HG02840 (cell line): ENCODE measurements at regions not wholly inside any gene's neighbourhood (a gene's known extent, or its start where the extent isn't known, plus 50 kb on each side); places are given as distances from the start of the nearest gene placed in this dataset.
"Not testable (repeated sequence)": the region's sequence is repeated elsewhere in the genome, so short reads cannot be mapped to it uniquely, and the experiment has no call there.

Experiments used
- ATAC-seq: cut with Tn5 transposase; IDR thresholded peaks from one replicate; pipeline ENCODE4 v1.9.1; 2021; ENCODE audit warnings: mild to moderate bottlenecking, moderate library complexity, moderate number of reproducible peaks; ENCODE audit not compliant: unreplicated experiment, low FRiP score

DNA sequence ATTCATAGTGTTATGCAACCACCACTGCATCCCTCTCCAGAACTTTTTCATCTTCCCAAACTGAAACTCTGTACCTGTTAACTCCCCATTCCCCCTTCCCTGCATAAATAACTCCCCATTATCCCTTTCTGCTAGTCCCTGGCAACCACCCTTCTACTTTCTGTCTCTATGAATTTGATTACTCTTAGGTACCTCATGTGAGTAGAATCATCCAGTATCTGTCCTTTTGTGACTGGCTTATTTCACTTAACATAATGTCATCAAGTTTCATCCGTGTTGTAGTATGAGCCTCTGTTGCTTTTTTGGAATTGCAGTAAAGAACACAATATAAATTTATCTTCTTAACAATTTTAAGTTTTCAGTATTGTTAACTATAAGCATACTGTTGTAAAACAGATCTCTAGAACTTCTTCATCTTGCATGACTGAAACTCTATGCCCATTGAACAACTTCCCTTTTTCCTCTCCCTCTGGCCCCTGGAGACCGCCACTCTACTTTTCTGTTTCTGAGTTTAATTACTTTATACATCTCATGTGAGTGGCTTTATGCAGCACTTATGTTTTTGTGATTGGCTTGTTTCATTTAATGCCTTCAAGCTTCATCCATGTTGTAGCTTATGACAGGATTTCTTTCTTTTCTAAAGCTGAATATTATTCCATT, 87.3 kb upstream of the ABCC4 start:
- no peak for ATAC-seq

DNA sequence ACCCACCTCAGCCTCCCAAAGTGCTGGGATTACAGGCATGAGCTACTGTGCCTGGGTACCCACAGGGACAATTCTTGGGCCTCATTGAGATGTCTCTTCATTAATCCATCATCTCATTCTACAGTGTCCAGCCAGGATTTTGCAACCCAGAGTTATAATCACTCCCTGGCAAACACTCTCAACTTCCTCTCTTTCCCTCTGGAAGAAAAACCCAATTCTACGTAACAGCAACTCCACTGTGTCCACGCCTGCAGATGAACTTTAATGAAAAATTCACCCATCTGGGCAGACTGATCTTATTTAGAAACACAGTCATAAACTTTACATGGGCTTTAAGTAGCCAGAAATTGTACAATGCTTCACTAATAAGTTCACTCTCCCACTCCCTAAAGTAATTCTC, 90.1 kb upstream of the ABCC4 start:
- no peak for ATAC-seq

DNA sequence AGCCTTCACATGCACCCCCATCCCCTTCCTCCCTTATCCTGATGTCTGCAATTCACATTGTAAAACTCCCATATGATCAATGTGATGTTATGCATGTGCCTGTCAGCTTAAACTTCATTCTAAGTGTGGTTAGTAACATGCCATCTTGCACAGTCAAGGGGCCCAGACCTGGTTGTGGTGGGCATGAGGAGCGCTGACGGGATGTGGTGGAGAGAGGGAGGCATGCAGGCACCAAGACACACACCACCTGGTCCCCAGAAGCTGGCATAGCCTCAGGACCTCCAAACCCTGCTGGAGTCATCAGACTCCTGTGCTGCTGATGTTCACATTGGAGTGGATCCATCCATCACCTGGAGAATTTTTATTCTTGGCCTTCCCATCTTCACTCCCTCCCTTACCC, 90.5 kb upstream of the ABCC4 start:
- ATAC-seq, result no peak

DNA sequence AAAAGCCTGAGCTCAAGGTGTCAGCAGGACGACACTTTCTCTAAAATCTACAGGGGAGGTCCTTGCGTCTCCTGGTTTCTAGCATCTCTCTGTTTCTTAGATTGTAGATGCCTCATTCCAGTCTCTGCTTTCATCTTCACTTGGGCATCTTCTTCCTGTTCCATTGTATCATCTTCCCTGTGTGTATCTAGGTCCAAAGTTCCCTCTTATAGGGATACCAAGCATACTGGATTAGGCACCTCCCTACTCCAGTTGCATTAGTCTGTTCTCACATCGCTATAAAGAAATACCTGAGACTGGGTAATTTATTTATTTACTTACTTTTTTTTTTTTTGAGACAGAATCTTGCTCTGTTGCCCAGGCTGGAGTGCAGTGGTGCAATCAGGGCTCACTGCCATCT, 91.3 kb upstream of the ABCC4 start:
- no peak for ATAC-seq

DNA sequence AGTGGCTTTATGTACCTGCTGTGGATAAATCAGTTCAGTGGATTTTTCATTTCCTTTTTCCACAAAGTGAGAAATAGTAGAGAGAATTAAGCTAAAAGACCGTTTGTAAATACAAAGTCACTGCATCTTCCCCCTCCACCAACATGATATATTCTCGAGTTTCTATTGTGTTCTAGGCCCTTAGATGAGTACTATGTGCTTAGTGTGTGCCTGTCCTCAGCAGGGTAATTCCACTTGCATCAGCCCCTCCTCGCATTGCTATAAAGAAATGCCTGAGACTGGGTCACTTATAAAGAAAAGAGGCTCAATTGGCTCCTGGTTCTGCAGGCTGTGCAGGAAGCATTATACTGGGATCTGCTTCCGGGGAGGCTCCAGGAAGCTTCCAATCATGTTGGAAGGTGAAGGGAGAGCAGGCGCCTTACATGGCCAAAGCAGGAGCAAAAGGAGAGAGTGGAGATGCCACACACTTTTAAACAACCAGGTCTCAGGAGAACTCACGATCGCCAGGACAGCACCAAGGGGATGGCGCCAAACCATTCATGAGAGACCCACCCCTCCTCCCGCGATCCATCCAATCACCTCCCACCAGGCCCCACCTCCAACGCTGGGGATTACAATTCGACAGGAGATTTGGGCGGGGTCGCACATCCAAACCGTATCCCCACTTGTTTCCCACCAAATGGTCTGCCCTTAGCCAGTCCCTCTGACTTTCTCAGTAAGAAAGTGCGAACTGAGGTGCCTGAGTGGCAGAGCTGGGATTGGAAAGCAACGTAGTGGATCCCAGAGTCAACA, 102.3 kb upstream of the ABCC4 start:
- peak; percentile 13 for ATAC-seq

DNA sequence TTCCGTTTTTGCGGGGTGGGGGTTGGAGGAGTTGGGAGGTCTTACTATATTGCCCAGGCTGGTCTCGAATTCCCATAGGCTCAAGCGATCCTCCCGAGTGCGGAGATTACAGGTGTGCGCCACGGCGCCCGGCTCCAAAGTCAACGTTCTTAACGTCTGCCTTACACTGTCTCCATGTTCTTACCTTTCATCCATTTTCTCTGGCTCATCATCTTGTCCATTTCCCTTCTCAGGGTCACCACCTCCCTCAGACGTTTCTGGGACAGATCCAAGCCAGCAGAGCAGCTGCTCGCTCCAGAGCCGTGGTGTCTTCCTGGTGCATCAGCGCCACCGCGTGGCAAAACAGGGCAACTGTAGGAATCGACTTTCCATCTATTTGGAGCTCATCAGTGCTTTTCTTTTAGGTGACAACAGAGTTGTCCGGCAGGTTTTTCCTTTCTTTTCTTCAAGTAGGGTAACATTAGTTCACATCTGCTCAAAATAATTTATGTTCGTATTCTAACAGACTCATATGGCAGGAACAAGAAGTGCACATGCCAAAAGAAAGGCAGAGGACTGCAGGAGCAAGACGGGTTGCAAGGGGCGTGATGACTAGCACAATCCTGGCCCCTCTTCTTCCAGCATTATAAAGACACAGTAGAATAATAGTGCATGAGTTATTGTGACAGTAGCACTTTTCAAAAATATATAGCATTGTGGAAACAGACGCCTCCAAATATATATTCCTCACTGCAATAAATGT, 103.1 kb upstream of the ABCC4 start:
- ATAC-seq, result peak; percentile 74

DNA sequence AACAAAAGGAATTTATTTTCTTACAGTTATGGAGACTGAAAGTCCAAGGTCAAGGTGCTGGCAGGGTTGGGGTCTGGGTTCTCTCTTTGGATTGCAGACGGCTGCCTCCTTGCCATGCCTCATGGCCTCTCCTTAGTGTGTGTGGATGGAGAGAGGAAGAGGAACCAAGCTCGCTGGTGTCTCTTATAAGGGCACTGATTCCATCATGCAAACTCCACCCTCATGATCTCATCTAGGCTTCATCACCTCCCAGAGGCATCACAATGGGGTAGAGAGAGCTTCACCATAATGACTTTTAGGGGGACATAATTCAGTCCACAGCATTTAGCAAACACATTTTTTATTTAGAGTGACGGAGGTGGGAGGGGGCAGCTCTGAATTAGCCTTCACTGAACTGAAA, 104.9 kb upstream of the ABCC4 start:
- ATAC-seq, result no peak

DNA sequence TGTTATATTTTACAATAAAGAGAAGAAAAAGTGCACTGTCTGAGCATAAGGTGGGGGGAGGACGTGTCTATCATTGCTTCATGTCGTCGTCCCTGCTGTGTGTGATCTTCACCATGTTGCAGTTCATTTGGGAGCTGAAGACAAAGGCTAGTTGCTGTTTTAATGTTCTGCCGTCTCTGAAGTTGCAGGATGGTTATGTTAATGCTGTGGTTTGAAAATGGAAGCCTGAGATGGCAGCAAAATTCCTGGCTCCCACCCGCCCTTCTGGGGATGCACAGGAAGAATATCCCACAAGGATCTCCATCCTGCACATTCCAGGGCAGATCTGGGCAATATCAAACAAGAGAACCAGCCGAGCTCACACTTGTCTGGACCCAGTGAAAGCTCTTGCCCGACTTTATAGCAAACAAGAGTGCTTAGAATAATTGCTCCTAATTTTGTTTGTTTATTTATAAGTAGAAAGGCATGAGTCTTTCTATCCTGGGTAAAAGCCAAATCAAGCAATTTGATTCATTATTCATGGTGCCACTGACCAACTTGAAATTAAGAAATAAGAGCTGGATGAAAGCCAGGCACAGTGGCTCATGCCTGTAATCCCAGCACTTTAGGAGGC, 110.3 kb upstream of the ABCC4 start:
- ATAC-seq, result no peak

DNA sequence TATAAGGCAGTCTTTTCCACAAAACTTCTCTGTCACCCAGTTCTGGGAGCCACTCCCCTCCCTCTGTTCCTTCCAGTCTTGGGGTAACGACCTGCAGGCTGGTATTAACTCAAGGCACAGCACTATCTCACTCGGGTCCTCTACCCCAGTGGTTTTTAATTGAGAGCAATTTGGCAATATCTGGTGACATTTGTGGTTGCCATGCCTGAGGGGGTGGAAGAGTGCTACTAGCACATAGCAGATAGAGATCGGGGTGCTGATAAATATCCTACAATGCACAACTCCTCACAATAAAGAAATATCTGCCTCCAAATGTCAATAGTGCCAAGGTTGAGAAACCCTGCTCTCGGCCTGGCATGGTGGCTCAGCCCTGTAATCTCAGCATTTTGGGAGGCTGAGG, 117.7 kb upstream of the ABCC4 start:
- no peak for ATAC-seq

DNA sequence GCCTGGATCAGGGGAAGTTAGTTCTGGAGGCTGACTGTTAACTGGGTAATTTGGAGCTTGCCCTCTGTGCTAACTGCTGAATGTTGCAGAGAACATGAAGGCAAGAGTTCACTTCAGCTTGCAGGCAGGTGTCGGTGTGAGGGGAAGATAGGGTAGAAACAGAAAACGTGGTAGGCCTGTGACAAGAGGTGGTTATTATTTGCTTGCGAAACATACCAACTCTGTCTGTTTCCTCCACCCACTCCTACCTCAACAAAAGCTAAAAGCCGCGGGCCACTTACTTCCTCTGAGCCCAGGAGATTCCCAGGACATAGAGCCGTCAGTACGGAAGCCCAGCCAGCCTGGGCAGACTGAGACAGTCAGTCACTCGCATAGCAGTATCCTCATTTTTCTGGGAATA, 119.2 kb upstream of the ABCC4 start:
- ATAC-seq, result no peak

DNA sequence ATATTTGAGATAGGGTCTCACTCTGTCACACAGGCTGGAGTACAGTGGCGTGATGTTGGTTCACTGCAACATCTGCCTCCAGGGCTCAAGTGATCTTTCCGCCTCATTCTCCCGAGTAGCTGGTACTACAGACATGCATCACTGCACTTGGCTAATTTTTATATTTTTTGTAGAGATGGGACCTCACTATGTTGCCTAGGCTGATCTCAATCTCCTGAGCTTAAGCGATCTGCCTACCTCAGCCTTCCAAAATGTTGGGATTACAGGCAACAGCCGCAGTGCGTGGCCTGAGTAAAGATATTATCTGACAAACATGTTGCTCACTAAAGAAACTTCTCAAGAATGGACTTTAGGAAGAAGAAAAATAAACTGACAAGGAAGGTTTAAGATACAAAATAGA, 125.4 kb upstream of the ABCC4 start:
- ATAC-seq, result no peak

DNA sequence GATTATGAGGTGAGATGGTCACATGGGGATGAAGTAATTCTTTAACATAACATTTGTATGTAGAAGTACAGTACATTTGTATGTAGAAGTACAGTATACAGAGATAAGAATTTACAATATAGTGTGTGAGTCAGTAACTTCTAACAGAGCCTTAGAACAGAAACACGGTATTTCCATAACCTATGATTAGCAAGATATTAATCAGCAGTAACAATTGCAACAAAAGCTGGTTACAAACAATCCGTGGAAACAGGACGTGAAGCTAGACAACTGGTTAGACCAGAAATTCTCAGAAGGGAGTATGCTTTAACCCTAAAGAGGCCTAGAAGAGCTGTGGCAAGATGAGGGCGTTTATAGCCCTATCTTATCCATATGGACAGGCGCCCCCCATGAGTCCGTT, 122.0 kb upstream of the CLDN10 start:
- ATAC-seq, result not testable (repeated sequence)

DNA sequence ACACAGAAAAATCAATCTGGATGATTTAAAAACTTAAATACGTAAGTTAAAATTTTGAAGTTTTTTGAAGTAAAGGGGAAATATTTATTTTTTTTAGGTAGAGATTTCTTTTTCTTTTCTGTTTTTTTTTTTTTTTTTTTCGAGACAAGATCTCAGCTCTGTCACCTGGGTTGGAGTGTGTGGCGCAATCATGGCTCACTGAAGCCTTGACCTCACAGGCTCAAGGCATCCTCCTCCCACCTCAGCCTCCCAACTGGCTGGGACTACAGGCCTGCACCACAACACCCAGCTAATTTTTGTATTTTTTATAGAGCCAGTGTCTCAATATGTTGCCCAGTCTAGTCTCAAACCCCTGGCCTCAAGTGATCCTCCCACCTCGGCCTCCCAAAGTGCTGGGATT, 120.4 kb upstream of the CLDN10 start:
- no peak for ATAC-seq

DNA sequence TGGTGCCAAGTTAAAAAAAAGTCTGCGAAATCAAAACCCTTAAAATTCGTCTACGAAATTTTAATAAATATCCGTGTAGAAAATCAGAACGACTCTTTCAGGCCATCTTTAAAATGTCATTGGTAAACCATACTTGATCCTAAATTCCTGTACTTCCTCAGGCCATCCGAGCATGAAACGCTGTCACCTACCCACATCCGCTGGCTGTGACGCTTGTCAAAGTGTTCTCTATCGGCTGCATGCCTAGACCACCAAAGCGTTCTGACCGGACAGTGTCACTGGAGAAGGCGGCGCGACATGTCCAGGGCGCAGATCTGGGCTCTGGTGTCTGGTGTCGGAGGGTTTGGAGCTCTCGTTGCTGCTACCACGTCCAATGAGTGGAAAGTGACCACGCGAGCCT, 119.0 kb upstream of the CLDN10 start:
- ATAC-seq, result no peak

DNA sequence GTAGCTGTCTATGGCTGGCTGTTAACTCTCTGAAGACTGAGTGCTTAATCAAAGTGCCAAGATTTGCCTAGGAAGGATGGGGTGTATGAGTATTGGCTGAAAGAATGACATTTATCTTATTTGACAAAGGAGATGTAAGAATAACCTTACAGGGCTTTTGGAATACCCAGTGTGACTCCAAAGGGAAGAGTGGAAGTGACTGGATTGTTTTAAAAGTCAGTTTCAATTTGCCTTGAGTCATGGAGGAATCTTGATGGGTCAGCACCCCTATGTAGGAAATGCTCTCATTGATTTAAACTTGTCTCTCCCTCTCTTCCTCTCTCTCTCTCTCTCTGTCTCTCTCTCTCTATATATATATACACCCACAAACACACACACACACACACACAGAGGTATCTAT, 118.4 kb upstream of the CLDN10 start:
- no peak for ATAC-seq

DNA sequence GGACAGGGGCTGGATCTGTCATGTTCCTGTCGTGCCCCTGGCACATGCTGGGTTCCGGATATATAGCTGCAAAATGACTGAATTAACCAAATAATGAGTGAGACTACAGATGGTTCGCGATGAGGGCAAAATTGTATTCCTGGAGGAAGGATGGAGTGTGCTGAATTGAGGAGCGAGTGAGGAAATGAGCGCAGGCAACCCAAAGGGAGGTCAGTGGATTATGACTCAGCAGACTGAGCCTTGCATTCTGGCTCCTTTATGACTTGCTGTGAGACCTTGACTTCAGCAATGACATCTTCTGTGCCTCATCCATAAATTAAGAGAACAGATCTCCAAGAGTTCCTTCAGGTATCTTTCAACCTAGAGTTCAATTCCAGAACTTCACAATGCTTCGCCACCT, 115.0 kb upstream of the CLDN10 start:
- ATAC-seq, result no peak

DNA sequence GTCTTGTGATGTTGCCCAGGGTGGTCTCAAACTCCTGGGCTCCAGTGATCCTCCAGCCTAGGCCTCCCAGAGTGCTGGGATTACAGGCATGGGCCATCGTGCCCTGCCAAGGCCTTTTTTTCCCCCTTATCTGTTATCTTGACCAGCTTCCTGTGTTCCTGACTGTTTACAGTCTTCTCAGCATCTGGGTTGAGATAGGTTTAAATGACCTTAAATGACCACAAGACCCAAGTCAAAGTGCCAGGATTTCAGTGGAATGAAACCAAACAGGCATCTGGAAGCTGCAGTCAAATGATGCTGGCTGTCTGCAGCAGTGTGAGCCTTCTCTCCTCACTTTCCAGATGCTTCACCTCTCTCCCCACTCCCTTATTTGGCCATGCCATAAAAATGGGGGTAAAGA, 114.2 kb upstream of the CLDN10 start:
- ATAC-seq, result no peak

DNA sequence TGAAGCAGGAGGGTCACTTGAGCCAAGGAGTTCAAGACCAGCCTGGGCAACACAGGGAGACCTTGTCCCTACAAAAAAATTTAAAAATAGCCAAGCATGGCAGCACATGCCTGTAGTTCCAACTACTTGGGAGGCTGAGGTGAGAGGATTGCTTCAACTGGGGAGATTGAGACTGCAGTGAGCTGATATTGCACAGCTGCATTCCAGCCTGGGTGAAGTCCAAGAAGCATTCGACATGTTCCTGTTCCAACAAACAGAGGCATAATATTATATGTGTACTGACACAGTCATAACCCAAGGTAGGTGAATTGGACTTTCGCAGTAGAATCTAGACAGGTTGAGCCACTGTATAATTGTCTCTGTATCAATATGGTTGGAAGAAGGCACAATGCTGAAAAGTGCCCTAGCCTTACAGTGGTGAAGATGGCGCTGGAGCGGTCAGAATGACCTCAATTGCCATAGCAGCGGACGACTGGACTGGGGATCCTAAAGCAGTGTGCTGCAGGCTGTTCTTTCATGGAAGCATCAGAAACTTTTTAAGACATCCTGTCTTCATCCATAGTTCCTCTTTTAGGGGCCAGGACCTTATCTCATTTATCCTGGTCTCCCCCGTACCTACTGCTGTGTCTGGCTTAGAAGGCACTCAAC, 112.0 kb upstream of the CLDN10 start:
- ATAC-seq, result no peak

DNA sequence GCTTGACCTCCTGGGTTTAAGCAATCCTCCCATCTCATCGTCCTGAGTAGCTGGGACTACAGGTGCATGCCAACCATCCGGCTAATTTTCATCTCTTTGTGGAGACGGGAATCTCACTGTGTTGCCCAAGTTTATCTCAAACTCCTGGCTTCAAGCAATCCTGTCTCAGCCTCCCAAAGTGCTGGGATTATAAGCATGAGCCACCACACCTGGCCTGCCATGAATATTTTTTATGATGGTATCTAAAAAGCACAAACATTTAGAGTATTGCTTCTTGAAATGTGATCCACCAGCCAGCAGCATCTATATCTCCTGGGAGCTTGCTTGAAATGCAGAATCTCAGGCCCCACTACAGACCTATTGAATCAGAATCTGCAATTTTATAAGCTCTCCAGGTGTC, 111.2 kb upstream of the CLDN10 start:
- no peak for ATAC-seq

DNA sequence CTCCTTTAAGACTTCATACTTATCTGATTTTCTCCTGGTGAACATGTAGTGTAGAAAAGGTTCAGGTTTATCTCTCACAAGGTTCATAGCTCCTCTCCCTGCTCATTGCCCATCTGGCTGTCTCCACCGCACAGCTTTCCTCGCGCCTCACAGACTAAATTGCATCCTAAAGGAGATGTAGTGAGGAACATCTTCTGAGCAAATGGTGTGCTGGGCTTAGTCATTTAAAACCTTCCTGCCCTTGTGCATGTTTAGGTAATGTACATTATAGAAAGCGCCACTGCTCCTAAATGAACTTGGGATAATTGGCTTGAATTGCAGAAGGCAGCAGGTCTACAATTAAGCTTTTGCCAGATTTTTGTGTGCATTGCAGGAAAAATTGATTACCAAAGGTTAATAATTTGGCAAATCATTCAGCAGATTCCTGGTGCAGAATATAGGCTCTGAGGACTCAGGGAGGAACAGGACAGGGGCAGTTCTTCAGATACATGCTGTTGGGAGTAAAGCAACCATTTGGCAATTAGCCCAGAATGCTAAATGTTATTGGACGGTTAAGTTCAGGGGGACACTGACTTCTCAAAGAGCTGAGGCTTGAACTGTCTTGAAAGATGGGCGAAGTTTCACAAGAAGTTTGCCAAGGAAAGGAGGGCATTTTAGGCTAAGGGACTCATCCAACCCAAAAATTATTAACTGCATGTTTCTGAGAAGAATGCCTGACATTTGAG, 108.4 kb upstream of the CLDN10 start:
- no peak for ATAC-seq
